Stimulated activated CD4-positive, alpha-beta T cell treated with anti-CD3 and anti-CD28 coated beads, TNF-alpha, amount 100 ng/mL, for 48 hours (primary cell): ENCODE measurements at regions not wholly inside any gene's neighbourhood (a gene's known extent, or its start where the extent isn't known, plus 50 kb on each side); places are given as distances from the start of the nearest gene placed in this dataset.

Experiments
- DNase-seq, 3 donors: peaks; one replicate each; pipeline ENCODE4 v3.0.0-alpha.2; 2020; ENCODE audit warnings: low read depth in 3 of 3

DNA sequence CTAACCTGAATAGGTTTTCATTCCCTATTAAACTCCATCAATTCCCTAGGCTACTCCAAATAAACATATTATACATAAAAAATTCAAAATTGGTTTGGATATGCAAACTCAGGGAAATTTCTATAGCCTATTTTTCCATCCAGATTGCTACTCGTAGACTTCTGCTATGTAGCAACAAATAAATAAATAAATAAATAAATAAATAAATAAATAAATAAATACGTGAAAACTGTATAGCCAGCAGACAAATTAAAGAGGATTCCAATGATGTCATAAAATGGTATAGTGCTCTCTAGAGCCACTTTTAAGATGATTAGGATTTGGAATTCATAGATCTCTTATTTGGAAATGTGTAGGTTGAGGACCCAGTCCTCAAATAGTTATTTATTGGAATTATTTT lies 1193.2 kb upstream of the NUDT12 start:
- no peak for DNase-seq

DNA sequence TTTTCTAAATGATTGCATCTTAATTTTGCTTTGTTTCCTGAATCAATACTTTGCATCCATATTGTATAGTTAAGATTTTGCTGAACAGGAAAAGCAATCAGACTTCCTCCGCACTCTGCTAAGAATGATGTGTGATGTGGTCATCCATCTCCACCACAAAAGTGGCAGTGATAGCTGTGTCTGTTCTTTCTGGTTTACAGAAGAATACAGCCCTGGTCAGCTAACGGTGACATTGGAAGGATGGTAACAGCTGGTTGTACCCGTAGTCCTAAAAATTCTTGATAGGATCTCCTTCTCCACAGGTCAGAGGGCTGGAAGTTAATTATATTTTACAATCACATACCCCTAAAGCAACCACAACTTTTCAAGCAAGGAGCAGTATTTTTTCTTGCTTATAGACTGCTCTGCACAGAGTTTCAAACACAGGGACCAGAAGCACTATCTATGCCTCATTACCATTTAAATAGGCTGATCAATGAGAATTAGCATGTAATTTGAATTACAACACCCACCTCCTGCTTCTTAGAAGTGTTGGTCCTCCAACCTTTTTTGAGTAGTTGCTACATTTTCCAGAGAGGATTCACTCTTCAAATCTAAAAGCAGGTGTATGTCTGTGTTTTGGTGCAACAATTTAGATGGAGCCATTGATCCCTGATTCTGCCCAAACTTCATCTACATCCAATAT lies 1191.9 kb upstream of the NUDT12 start:
- DNase-seq = no peak

DNA sequence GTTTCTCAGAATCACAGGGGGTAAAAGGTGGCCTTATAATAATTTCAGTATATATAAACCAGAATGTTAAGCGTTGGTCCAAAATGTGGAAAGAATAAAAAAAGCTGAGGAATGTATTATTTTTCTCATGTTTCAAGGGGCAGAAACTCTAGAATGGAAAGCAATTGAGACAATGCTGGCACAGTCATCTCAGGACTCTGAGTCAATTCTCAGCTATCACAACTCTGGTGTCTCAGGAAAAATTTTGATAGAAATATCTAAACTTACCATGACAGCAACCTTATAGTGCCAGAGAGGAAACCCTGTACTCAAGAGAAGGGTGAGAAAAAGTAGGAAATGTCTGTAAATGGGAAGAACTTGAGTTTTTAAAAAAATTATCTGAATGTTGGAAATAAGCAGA lies 1189.4 kb upstream of the NUDT12 start:
- DNase-seq = no peak

DNA sequence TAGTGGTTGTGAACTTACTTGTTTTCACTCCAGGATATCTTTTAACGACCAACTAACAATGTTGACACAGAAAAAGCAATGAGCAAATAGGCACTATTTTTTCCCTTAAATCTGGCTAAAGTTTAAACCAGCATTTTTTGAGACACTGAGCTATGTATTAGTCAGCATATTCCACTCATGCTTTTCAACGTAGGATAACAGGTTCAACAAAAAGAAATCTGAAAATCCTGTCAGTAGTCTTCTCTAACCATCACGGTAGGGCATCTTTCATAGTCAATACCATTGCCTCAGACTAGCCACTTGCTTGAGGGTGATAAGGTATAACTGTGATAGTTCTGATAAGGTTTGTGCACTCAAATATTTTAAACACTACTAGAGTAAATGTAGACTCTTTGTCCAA lies 1177.3 kb upstream of the NUDT12 start:
- no peak for DNase-seq

GRCh38 chr5:104739503-104739902 lies 1176.9 kb upstream of the NUDT12 start:
- DNase-seq = no peak

- no peak for DNase-seq
Observed at GRCh38 chr5:104736073-104736472, 1173.5 kb upstream of the NUDT12 start.

DNA sequence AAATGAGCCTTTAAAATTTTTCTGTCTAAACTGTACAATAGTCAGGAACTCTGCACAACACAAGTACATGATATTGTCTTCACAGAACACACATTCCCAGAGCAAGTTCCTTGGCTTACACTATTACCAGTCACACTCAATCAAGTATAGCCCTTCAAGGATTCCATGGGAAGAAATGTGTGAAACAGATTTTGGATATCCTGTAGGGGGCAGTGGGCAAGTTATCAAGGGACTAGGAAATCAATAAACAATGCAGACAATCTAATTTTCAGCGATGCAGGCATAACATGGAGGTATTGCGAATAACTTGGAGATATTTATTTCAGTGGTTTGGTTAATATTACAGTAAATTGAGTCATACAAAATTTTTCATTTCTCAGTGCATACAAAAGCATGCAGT lies 1171.5 kb upstream of the NUDT12 start:
- no peak for DNase-seq

- DNase-seq = no peak
Observed at GRCh38 chr5:104733063-104733669, 1170.6 kb upstream of the NUDT12 start.

DNA sequence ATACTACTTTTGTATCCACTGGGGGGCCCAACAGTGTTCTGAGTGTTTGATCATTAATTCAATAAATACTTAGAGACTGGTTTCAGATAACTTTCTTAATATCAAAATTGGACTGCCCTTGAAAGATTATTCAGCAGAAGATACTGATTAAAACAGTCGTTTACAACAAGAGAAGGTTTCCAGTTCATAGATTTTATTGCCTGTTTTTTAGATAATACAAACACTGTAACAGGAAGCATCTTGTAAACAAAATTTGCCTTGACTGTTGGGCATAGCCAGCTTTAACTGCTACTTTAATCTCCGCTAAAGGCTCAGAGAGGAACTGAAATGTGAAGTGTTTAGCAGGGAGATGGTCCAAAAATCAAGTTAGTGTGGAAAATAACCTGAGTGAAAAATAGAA lies 1168.7 kb upstream of the NUDT12 start:
- no peak for DNase-seq

GRCh38 chr5:104708027-104708426 lies 1145.4 kb upstream of the NUDT12 start:
- no peak for DNase-seq

DNA sequence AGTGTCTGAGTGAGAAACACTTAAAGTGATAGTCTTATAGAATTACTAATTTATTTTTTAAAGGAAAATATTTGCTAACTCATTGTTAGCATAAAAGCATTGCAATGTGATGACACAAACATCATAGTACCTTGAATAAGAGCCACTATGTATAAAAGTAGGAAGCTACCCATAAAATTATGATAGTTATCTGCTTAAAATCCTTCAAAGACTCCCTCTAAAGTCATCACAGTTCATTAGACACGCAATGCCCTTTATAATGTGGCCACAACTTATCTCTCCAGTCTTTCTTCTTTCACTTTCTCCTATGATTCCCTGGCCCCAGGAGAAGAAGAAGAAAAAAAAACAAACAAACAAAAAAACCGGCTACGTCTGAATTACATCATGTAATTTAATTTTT lies 1144.0 kb upstream of the NUDT12 start:
- DNase-seq = no peak

DNA sequence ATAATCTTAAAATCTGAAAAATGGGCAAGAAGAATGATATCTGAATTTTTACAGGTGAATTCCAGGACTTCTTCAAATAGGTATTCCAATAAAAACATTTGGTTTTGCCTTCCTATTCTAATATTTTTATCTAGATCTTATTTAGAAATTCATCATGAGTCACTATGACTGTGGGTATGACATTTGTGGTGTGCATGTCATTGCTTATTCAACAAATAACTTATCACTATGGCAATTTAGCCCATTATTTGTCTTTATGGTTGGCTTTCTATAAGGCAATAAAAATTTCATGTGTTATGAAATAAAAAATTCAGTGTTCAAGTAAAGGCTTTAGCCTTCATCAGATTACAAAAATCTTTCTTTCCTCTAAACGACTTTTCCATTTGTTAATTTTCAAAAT lies 1139.6 kb upstream of the NUDT12 start:
- DNase-seq = no peak

DNA sequence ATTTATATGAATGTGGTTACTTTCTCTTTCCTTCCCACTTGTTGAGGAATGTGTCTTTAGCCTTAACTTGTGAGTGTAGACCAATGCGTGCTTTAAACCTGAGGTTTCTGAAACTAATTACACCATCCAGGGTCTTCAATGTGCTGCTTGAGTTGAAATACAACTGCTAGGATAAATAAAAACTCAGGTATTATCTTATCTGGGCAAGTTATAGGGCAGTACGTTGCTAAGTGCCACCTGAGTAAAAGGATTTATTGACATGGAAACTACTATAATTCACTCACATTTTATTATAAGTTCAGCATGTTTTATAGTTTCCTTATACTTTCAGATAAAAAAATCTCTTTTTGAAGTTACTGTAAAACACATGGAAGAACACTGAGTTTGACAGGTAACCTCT lies 1136.8 kb upstream of the NUDT12 start:
- DNase-seq = no peak

GRCh38 chr5:104661256-104661655 lies 1098.7 kb upstream of the NUDT12 start:
- no peak for DNase-seq

- no peak for DNase-seq
Observed at GRCh38 chr5:104659497-104659896, 1096.9 kb upstream of the NUDT12 start.

DNA sequence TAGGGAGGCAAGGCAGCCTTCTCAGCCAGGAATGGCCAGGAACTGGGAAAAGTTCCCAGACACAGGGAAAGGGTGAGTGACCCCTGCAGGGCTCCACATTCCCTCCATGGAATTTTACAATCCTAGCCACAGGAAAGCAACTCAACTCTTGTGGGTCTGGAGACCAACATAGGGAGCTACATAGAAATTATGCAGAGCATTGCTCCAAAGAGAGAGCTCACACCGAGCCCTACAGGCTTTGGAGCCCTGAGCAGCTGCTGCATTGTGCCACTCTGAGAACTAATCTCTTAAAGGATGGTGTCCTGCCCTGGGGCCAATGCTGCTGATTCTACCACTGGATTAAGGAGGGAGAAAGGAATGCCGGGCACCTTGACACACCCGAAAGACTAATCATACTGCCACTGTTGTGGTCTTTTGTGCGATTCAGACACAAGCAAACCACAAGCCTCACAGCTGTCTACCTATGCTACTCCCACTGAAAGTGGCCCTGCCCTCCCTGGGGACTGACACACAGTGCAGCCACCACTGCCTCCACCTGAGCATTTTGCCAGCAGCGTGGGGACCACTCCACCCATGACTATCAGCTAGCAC lies 1089.8 kb upstream of the NUDT12 start:
- DNase-seq = no peak

DNA sequence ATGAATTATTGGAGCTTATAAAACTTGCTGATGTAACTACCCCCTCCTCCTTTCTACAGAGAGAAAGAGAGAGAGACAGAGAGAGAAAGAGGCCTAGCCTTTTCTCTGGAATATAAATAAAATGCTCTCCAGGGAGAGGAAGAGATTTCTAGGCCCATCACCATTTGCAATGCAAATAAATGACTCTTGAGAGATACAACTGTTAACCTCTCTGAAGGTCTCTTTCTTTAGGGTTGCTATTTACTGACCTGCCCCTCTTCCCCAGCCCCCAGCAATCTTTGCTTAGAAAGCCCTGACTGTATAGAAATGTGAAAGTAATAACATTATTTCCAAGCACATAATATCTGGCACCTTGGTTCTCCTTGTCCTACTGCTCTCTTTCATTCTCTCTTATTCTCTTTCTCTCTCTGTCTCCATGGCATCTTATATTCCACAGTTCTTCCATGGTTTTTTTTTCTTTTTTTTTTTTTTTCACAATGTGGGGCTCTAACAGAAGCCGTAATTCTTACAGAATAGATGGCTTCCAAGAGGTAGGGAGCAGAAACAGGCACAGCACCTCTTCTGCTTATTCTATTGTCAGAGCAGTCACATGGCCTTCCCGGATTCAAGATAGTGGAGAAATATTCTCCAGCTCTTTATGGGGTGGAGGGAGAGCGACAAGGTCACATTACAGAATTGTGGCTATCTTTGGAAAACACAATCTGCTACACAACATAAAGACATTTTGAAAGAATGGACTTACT lies 1087.9 kb upstream of the NUDT12 start:
- no peak for DNase-seq

- DNase-seq = no peak
Observed at GRCh38 chr5:104646416-104646815, 1083.8 kb upstream of the NUDT12 start.

DNA sequence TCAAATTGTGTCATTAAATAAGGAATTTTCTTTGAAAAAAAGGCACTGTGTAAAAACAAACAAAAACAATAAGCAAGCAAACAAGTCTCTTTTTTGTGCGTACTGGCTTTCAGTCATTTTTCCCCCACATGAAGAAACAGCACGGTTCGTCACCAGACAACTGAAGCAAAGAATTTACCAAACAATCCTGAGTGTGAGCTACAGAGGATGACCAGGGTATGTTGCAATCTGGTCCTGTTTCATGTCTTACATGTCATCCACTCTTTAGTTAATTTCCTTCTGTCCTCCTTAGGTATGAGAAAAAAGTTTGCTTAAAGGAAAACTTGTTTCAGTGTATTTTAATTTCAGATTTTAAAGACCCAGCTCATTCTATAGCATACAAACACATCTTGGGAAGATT lies 1080.7 kb upstream of the NUDT12 start:
- no peak for DNase-seq

- no peak for DNase-seq
Observed at GRCh38 chr5:104635227-104635626, 1072.6 kb upstream of the NUDT12 start.

DNA sequence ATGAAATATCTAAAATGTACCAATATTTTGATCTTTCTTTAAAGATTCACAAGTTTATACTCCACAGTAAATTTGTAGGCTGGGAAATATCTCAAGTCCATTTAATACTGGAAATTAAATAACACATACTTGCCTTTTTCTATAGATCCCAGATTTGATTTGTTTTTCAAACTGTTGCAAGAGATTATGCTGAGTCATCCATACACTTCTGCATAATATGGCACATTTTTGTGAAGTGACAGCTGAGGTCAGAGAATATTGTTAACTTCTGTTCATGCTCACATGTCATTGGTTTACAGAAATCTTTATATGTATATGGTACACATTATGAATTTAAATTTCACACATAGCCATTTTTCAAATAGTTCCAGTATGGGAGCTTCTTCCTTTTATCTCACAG lies 1066.3 kb upstream of the NUDT12 start:
- DNase-seq = no peak

DNA sequence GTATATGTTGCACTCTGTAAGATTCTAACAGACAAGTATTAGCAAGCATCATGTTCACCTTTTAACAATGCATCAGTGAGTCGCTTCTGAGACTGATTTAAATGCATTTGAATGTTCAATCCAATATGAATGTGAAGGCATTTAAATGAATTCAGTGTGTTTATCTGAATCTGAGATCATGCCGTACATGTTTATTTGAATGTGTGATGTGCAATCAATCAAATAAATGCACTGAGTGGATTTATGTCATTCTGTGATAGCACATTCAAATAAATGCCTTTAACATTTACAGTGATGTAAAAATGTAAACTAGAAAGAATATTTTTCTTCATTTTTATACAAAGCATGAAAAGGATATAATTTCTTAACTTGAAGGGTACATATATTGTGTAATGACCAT lies 1063.5 kb upstream of the NUDT12 start:
- no peak for DNase-seq

DNA sequence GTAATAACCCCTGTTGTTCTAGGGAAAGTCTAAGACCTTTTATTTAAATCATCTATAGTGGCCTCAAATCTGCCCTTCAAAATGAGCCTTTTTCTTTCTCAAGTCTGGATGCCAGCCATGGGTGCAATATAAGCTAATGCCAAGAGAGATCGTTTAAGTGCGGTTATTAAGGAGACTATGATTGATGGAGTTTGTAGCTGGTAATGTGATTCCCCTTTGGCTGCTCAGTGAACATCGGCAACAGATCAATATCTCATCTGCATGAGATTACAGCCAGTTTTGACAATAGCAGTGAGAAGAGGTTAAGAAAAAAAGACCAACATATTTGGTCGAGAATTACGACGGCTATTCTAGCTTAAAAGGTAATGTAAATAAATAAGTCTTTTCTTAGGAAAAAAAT lies 1049.4 kb upstream of the NUDT12 start:
- no peak for DNase-seq
